ENCODE measurements at regions not wholly inside any gene's neighbourhood (a gene's known extent, or its start where the extent isn't known, plus 50 kb on each side); places are given as distances from the start of the nearest gene placed in this dataset.
A peak's percentile ranks its signal among the peaks of the same experiment; 100 is the strongest.

GRCh38 chr20:17807651-17808050 is 107.9 kb downstream of the BANF2 start:
- H3K27ac ChIP-seq (ENCODE audit: low read depth in 2 of 2, low read length in 2 of 2), result peak overlapping the region in 1 of 2 donors; percentile 61
- H3K4me1 ChIP-seq (ENCODE audit: control insufficient read depth in 2 of 2, insufficient read depth in 2 of 2, low read length in 2 of 2), result peaks cover 2 to 3% of the 10 kb centered on the region in 2 donors
- H3K27me3 ChIP-seq (ENCODE audit: control insufficient read depth in 2 of 2, insufficient read depth in 2 of 2, low read length in 2 of 2), result no peaks in the 10 kb centered on the region

GRCh38 chr20:17806739-17807441 is 107.1 kb downstream of the BANF2 start:
- Histone ChIP-seq H3K4me3 (ENCODE audit: low read length in 2 of 2) (no peak overlapping the region), H3K9me3 (ENCODE audit: control insufficient read depth in 2 of 2, low read length in 2 of 2) (no peaks in the 10 kb centered on the region), H3K4me1 (ENCODE audit: control insufficient read depth in 2 of 2, insufficient read depth in 2 of 2, low read length in 2 of 2) (peaks cover 2 to 3% of the 10 kb centered on the region in 2 donors), H3K27me3 (ENCODE audit: control insufficient read depth in 2 of 2, insufficient read depth in 2 of 2, low read length in 2 of 2) (no peaks in the 10 kb centered on the region), H3K27ac (ENCODE audit: low read depth in 2 of 2, low read length in 2 of 2) (peak overlapping the region; percentile 45 to 61), H3K36me3 (ENCODE audit: control insufficient read depth in 2 of 2, insufficient read depth in 2 of 2, low read length in 2 of 2) (no peaks in the 10 kb centered on the region), H3K9ac (ENCODE audit: low read depth in 1 of 2, low read length in 2 of 2) (no peak overlapping the region)

More at GRCh38 chr20:17807651-17808050, 107.9 kb downstream of the BANF2 start:
- H3K9ac ChIP-seq (ENCODE audit: low read depth in 1 of 2, low read length in 2 of 2), result no peak overlapping the region
- no peaks in the 10 kb centered on the region for H3K36me3 ChIP-seq (ENCODE audit: control insufficient read depth in 2 of 2, insufficient read depth in 2 of 2, low read length in 2 of 2)
- H3K4me3 ChIP-seq (ENCODE audit: low read length in 2 of 2), result no peak overlapping the region
- no peaks in the 10 kb centered on the region for H3K9me3 ChIP-seq (ENCODE audit: control insufficient read depth in 2 of 2, low read length in 2 of 2)

GRCh38 chr20:17806107-17806506 is 106.3 kb downstream of the BANF2 start:
- Histone ChIP-seq H3K4me1 (ENCODE audit: control insufficient read depth in 2 of 2, insufficient read depth in 2 of 2, low read length in 2 of 2) (peaks cover 2 to 3% of the 10 kb centered on the region in 2 donors), H3K27ac (ENCODE audit: low read depth in 2 of 2, low read length in 2 of 2) (peak overlapping the region; percentile 45 to 61), H3K9ac (ENCODE audit: low read depth in 1 of 2, low read length in 2 of 2) (no peak overlapping the region), H3K27me3 (ENCODE audit: control insufficient read depth in 2 of 2, insufficient read depth in 2 of 2, low read length in 2 of 2) (no peaks in the 10 kb centered on the region), H3K9me3 (ENCODE audit: control insufficient read depth in 2 of 2, low read length in 2 of 2) (no peaks in the 10 kb centered on the region), H3K4me3 (ENCODE audit: low read length in 2 of 2) (no peak overlapping the region), H3K36me3 (ENCODE audit: control insufficient read depth in 2 of 2, insufficient read depth in 2 of 2, low read length in 2 of 2) (no peaks in the 10 kb centered on the region)

GRCh38 chr20:17803765-17804164 is 104.0 kb downstream of the BANF2 start:
- Histone ChIP-seq H3K4me3 (ENCODE audit: low read length in 2 of 2) (no peak overlapping the region), H3K36me3 (ENCODE audit: control insufficient read depth in 2 of 2, insufficient read depth in 2 of 2, low read length in 2 of 2) (no peaks in the 10 kb centered on the region), H3K9me3 (ENCODE audit: control insufficient read depth in 2 of 2, low read length in 2 of 2) (no peaks in the 10 kb centered on the region), H3K27ac (ENCODE audit: low read depth in 2 of 2, low read length in 2 of 2) (no peak overlapping the region), H3K9ac (ENCODE audit: low read depth in 1 of 2, low read length in 2 of 2) (no peak overlapping the region), H3K27me3 (ENCODE audit: control insufficient read depth in 2 of 2, insufficient read depth in 2 of 2, low read length in 2 of 2) (no peaks in the 10 kb centered on the region), H3K4me1 (ENCODE audit: control insufficient read depth in 2 of 2, insufficient read depth in 2 of 2, low read length in 2 of 2) (peaks cover 2 to 3% of the 10 kb centered on the region in 2 donors)

- Histone ChIP-seq H3K27me3 (ENCODE audit: control insufficient read depth in 2 of 2, insufficient read depth in 2 of 2, low read length in 2 of 2) (no peaks in the 10 kb centered on the region), H3K4me1 (ENCODE audit: control insufficient read depth in 2 of 2, insufficient read depth in 2 of 2, low read length in 2 of 2) (no peaks in the 10 kb centered on the region), H3K4me3 (ENCODE audit: low read length in 2 of 2) (no peak overlapping the region), H3K9me3 (ENCODE audit: control insufficient read depth in 2 of 2, low read length in 2 of 2) (no peaks in the 10 kb centered on the region), H3K27ac (ENCODE audit: low read depth in 2 of 2, low read length in 2 of 2) (no peak overlapping the region), H3K36me3 (ENCODE audit: control insufficient read depth in 2 of 2, insufficient read depth in 2 of 2, low read length in 2 of 2) (no peaks in the 10 kb centered on the region), H3K9ac (ENCODE audit: low read depth in 1 of 2, low read length in 2 of 2) (no peak overlapping the region)
Measured at GRCh38 chr20:17799575-17800227, 99.9 kb downstream of the BANF2 start.

GRCh38 chr20:17798601-17799000 is 98.8 kb downstream of the BANF2 start:
- H3K27ac ChIP-seq (ENCODE audit: low read depth in 2 of 2, low read length in 2 of 2), result no peak overlapping the region
- H3K9me3 ChIP-seq (ENCODE audit: control insufficient read depth in 2 of 2, low read length in 2 of 2), result no peaks in the 10 kb centered on the region
- no peak overlapping the region for H3K4me3 ChIP-seq (ENCODE audit: low read length in 2 of 2)
- no peaks in the 10 kb centered on the region for H3K4me1 ChIP-seq (ENCODE audit: control insufficient read depth in 2 of 2, insufficient read depth in 2 of 2, low read length in 2 of 2)
- no peaks in the 10 kb centered on the region for H3K27me3 ChIP-seq (ENCODE audit: control insufficient read depth in 2 of 2, insufficient read depth in 2 of 2, low read length in 2 of 2)
- H3K36me3 ChIP-seq (ENCODE audit: control insufficient read depth in 2 of 2, insufficient read depth in 2 of 2, low read length in 2 of 2), result no peaks in the 10 kb centered on the region
- H3K9ac ChIP-seq (ENCODE audit: low read depth in 1 of 2, low read length in 2 of 2), result no peak overlapping the region

GRCh38 chr20:17797579-17797978 is 97.8 kb downstream of the BANF2 start:
- Histone ChIP-seq H3K27me3 (ENCODE audit: control insufficient read depth in 2 of 2, insufficient read depth in 2 of 2, low read length in 2 of 2) (no peaks in the 10 kb centered on the region), H3K4me1 (ENCODE audit: control insufficient read depth in 2 of 2, insufficient read depth in 2 of 2, low read length in 2 of 2) (no peaks in the 10 kb centered on the region), H3K9me3 (ENCODE audit: control insufficient read depth in 2 of 2, low read length in 2 of 2) (no peaks in the 10 kb centered on the region), H3K9ac (ENCODE audit: low read depth in 1 of 2, low read length in 2 of 2) (no peak overlapping the region), H3K27ac (ENCODE audit: low read depth in 2 of 2, low read length in 2 of 2) (no peak overlapping the region), H3K4me3 (ENCODE audit: low read length in 2 of 2) (no peak overlapping the region), H3K36me3 (ENCODE audit: control insufficient read depth in 2 of 2, insufficient read depth in 2 of 2, low read length in 2 of 2) (no peaks in the 10 kb centered on the region)

GRCh38 chr20:17797161-17797560 is 97.4 kb downstream of the BANF2 start:
- Histone ChIP-seq H3K27ac (ENCODE audit: low read depth in 2 of 2, low read length in 2 of 2) (no peak overlapping the region), H3K27me3 (ENCODE audit: control insufficient read depth in 2 of 2, insufficient read depth in 2 of 2, low read length in 2 of 2) (no peaks in the 10 kb centered on the region), H3K9me3 (ENCODE audit: control insufficient read depth in 2 of 2, low read length in 2 of 2) (no peaks in the 10 kb centered on the region), H3K4me3 (ENCODE audit: low read length in 2 of 2) (no peak overlapping the region), H3K9ac (ENCODE audit: low read depth in 1 of 2, low read length in 2 of 2) (no peak overlapping the region), H3K4me1 (ENCODE audit: control insufficient read depth in 2 of 2, insufficient read depth in 2 of 2, low read length in 2 of 2) (no peaks in the 10 kb centered on the region), H3K36me3 (ENCODE audit: control insufficient read depth in 2 of 2, insufficient read depth in 2 of 2, low read length in 2 of 2) (no peaks in the 10 kb centered on the region)

GRCh38 chr20:17796091-17796563 is 96.4 kb downstream of the BANF2 start:
- Histone ChIP-seq H3K9ac (ENCODE audit: low read depth in 1 of 2, low read length in 2 of 2) (no peak overlapping the region), H3K27me3 (ENCODE audit: control insufficient read depth in 2 of 2, insufficient read depth in 2 of 2, low read length in 2 of 2) (no peaks in the 10 kb centered on the region), H3K27ac (ENCODE audit: low read depth in 2 of 2, low read length in 2 of 2) (peak overlapping the region in 1 of 2 donors; percentile 14)

GRCh38 chr20:17795501-17796071 is 95.8 kb downstream of the BANF2 start:
- no peaks in the 10 kb centered on the region for H3K36me3 ChIP-seq (ENCODE audit: control insufficient read depth in 2 of 2, insufficient read depth in 2 of 2, low read length in 2 of 2)
- no peaks in the 10 kb centered on the region for H3K4me1 ChIP-seq (ENCODE audit: control insufficient read depth in 2 of 2, insufficient read depth in 2 of 2, low read length in 2 of 2)
- no peaks in the 10 kb centered on the region for H3K9me3 ChIP-seq (ENCODE audit: control insufficient read depth in 2 of 2, low read length in 2 of 2)
- H3K27ac ChIP-seq (ENCODE audit: low read depth in 2 of 2, low read length in 2 of 2), result no peak overlapping the region
- H3K9ac ChIP-seq (ENCODE audit: low read depth in 1 of 2, low read length in 2 of 2), result no peak overlapping the region
- H3K4me3 ChIP-seq (ENCODE audit: low read length in 2 of 2), result no peak overlapping the region
- no peaks in the 10 kb centered on the region for H3K27me3 ChIP-seq (ENCODE audit: control insufficient read depth in 2 of 2, insufficient read depth in 2 of 2, low read length in 2 of 2)

More at GRCh38 chr20:17796091-17796563, 96.4 kb downstream of the BANF2 start:
- Histone ChIP-seq H3K4me3 (ENCODE audit: low read length in 2 of 2) (no peak overlapping the region), H3K9me3 (ENCODE audit: control insufficient read depth in 2 of 2, low read length in 2 of 2) (no peaks in the 10 kb centered on the region), H3K36me3 (ENCODE audit: control insufficient read depth in 2 of 2, insufficient read depth in 2 of 2, low read length in 2 of 2) (no peaks in the 10 kb centered on the region), H3K4me1 (ENCODE audit: control insufficient read depth in 2 of 2, insufficient read depth in 2 of 2, low read length in 2 of 2) (no peaks in the 10 kb centered on the region)

All from mucosa of rectum (tissue), 2 donors.